Germinal center (tissue), 1 donor: ENCODE measurements at regions not wholly inside any gene's neighbourhood (a gene's known extent, or its start where the extent isn't known, plus 50 kb on each side); places are given as distances from the start of the nearest gene placed in this dataset.

ENCODE experiments used
- DNase-seq: peaks from one replicate; pipeline ENCODE4 v3.0.0; 2012; ENCODE audit warnings: mixed read lengths, low spot score

- DNase-seq = no peak
These were observed 253.7 kb downstream of the AASDHPPT start for GRCh38 chr11:106331176-106331575.

- DNase-seq = no peak
These were observed 256.2 kb downstream of the AASDHPPT start for GRCh38 chr11:106333678-106334077.

- no peak for DNase-seq
These were observed 266.9 kb downstream of the AASDHPPT start for GRCh38 chr11:106344394-106344793.

- DNase-seq = no peak
These were observed 267.5 kb downstream of the AASDHPPT start for GRCh38 chr11:106344966-106345365.

- no peak for DNase-seq
These were observed 275.6 kb downstream of the AASDHPPT start for GRCh38 chr11:106353031-106353430.

- DNase-seq = no peak
These were observed 291.8 kb downstream of the AASDHPPT start for GRCh38 chr11:106369224-106369623.

GRCh38 chr11:106378513-106379179, 301.2 kb downstream of the AASDHPPT start:
- no peak for DNase-seq

GRCh38 chr11:106379265-106379664, 301.8 kb downstream of the AASDHPPT start:
- no peak for DNase-seq

- DNase-seq = no peak
These were observed 302.2 kb downstream of the AASDHPPT start for GRCh38 chr11:106379712-106380111.

- DNase-seq = no peak
These were observed 304.4 kb downstream of the AASDHPPT start for GRCh38 chr11:106381895-106382294.

GRCh38 chr11:106384429-106384828, 307.0 kb downstream of the AASDHPPT start:
- DNase-seq = no peak

GRCh38 chr11:106386519-106386918, 309.1 kb downstream of the AASDHPPT start:
- DNase-seq = no peak

GRCh38 chr11:106389101-106389500, 311.6 kb downstream of the AASDHPPT start:
- DNase-seq = no peak

GRCh38 chr11:106390078-106390477, 312.6 kb downstream of the AASDHPPT start:
- DNase-seq = no peak

- no peak for DNase-seq
These were observed 314.4 kb downstream of the AASDHPPT start for GRCh38 chr11:106391771-106392420.

GRCh38 chr11:106395716-106396349, 318.4 kb downstream of the AASDHPPT start:
- DNase-seq = no peak

GRCh38 chr11:106397787-106398501, 320.5 kb downstream of the AASDHPPT start:
- DNase-seq = no peak

GRCh38 chr11:106398502-106399075, 321.1 kb downstream of the AASDHPPT start:
- no peak for DNase-seq

GRCh38 chr11:106399076-106399511, 321.6 kb downstream of the AASDHPPT start:
- no peak for DNase-seq

GRCh38 chr11:106399624-106400023, 322.2 kb downstream of the AASDHPPT start:
- DNase-seq = no peak

- DNase-seq = no peak
These were observed 323.6 kb downstream of the AASDHPPT start for GRCh38 chr11:106400949-106401570.

- DNase-seq = no peak
These were observed 326.3 kb downstream of the AASDHPPT start for GRCh38 chr11:106403751-106404150.
